MCF 10A (cell line): ENCODE measurements at regions not wholly inside any gene's neighbourhood (a gene's known extent, or its start where the extent isn't known, plus 50 kb on each side); places are given as distances from the start of the nearest gene placed in this dataset.

Experiments used
- BruUV-seq: library from RNA; stranded (reverse); fragments of 400-500 nt; replicated peaks from 2 replicates; lab custom pipeline; 2021; lab: Mats Ljungman, UMichigan
- CTCF ChIA-PET: fragments of 300-600 bp; sonication (Branson Sonifier 250); formaldehyde crosslinking; extraction: SDS; loops from one replicate; lab custom pipeline; 2021; ENCODE audit warnings: antibody characterized with exemption, inconsistent platforms; lab: Yijun Ruan, JAX
- POLR2A ChIA-PET: fragments of 300-600, 350-650 bp; sonication (Branson Sonifier 250); formaldehyde crosslinking; extraction: SDS; loops from one replicate; lab custom pipeline; 2020; ENCODE audit warnings: antibody characterized with exemption, inconsistent platforms; lab: Yijun Ruan, JAX
- DNase-seq: peaks from one replicate; pipeline ENCODE4 v3.0.0-alpha.2; 2018; ENCODE audit not compliant: unreplicated experiment
- H3K27ac Mint-ChIP-seq: one replicate; pipeline ENCODE4 v1.8.0; 2022; ENCODE audit warnings: mild to moderate bottlenecking, low read depth, mixed read lengths; ENCODE audit not compliant: unreplicated experiment
- H3K27me3 Mint-ChIP-seq: one replicate; pipeline ENCODE4 v1.8.0; 2022; ENCODE audit warnings: mixed read lengths; ENCODE audit not compliant: insufficient read depth, unreplicated experiment
- H3K36me3 Mint-ChIP-seq: one replicate; pipeline ENCODE4 v1.8.0; 2022; ENCODE audit warnings: mild to moderate bottlenecking, moderate library complexity, mixed read lengths; ENCODE audit not compliant: insufficient read depth, unreplicated experiment
- H3K4me1 Mint-ChIP-seq: one replicate; pipeline ENCODE4 v1.8.0; 2022; ENCODE audit warnings: mixed read lengths; ENCODE audit not compliant: insufficient read depth, unreplicated experiment
- H3K4me3 Mint-ChIP-seq: one replicate; pipeline ENCODE4 v1.8.0; 2022; ENCODE audit warnings: mild to moderate bottlenecking, moderate library complexity, mixed read lengths; ENCODE audit not compliant: unreplicated experiment
- H3K9me3 Mint-ChIP-seq: one replicate; pipeline ENCODE4 v1.8.0; 2022; ENCODE audit warnings: mixed read lengths; ENCODE audit not compliant: unreplicated experiment
- CTCF ChIP-seq: fragments of 200-600 bp; IDR thresholded peaks from one replicate; pipeline ENCODE4 v1.8.0; 2022; ENCODE audit warnings: antibody characterized with exemption, mild to moderate bottlenecking; ENCODE audit not compliant: unreplicated experiment
- intact Hi-C: fragments of 100-400 bp; cut with micrococcal nuclease; formaldehyde crosslinking; loops from 2 replicates; pipeline ENCODE4 v1.14.1; 2022

GRCh38 chr5:125293223-125293622 is 546.8 kb upstream of the ZNF608 start:
- POLR2A ChIA-PET = interaction anchor here (0.8 to 1.2 kb wide), 2 partner anchors 8 to 278 kb away, joined by 3 read pairs; no protein-coding TSS in a partner anchor
- intact Hi-C loops = no loop called here
- peaks cover 17% of the 10 kb centered on the region for H3K4me1 Mint-ChIP-seq

GRCh38 chr5:125293726-125294125 is 547.3 kb upstream of the ZNF608 start:
- intact Hi-C loops = no loop called here
- Mint-ChIP-seq H3K27me3 (no peaks in the 10 kb centered on the region), H3K4me3 (no peak overlapping the region), H3K4me1 (peaks cover 22% of the 10 kb centered on the region), H3K36me3 (no peaks in the 10 kb centered on the region), H3K27ac (no peak overlapping the region), H3K9me3 (no peaks in the 10 kb centered on the region)
- TF ChIP-seq CTCF = no peak
- CTCF ChIA-PET = interaction anchor here (0.7 to 1.7 kb wide), 2 partner anchors 13 to 70 kb away, joined by 3 read pairs; no protein-coding TSS in a partner anchor
- POLR2A ChIA-PET = interaction anchor here (0.7 to 1.2 kb wide), 2 partner anchors 16 to 119 kb away, joined by 3 read pairs; no protein-coding TSS in a partner anchor
- BruUV-seq = no TSS peak
- no peak for DNase-seq

More at GRCh38 chr5:125293223-125293622, 546.8 kb upstream of the ZNF608 start:
- Mint-ChIP-seq H3K27ac (no peak overlapping the region), H3K4me3 (no peak overlapping the region), H3K27me3 (no peaks in the 10 kb centered on the region), H3K9me3 (no peaks in the 10 kb centered on the region), H3K36me3 (no peaks in the 10 kb centered on the region)
- TF ChIP-seq CTCF = no peak
- BruUV-seq = no TSS peak
- no peak for DNase-seq
- CTCF ChIA-PET = interaction anchor here (1.0 to 1.7 kb wide), 2 partner anchors 12 to 18 kb away, joined by 3 to 6 read pairs; no protein-coding TSS in a partner anchor

GRCh38 chr5:125294844-125295243 is 548.4 kb upstream of the ZNF608 start:
- intact Hi-C loops = no loop called here
- no TSS peak for BruUV-seq
- no peak for TF ChIP-seq CTCF
- Mint-ChIP-seq H3K27ac (no peak overlapping the region), H3K4me1 (peaks cover 24% of the 10 kb centered on the region), H3K27me3 (no peaks in the 10 kb centered on the region), H3K4me3 (no peak overlapping the region), H3K9me3 (no peaks in the 10 kb centered on the region), H3K36me3 (no peaks in the 10 kb centered on the region)
- DNase-seq = no peak
- CTCF ChIA-PET = interaction anchor here (1.6 to 1.7 kb wide), 2 partner anchors 8 to 14 kb away, joined by 3 to 5 read pairs; no protein-coding TSS in a partner anchor
- POLR2A ChIA-PET = interaction anchor here (0.9 to 1.6 kb wide), 3 partner anchors 15 to 115 kb away, joined by 3 to 7 read pairs (median 3); no protein-coding TSS in a partner anchor

- ChIA-PET CTCF (interaction anchor here (0.7 to 1.6 kb wide), 3 partner anchors 8 to 553 kb away, joined by 3 to 5 read pairs (median 5); no protein-coding TSS in a partner anchor), POLR2A (interaction anchor here (0.9 to 1.6 kb wide), 3 partner anchors 8 to 114 kb away, joined by 3 to 7 read pairs (median 5); no protein-coding TSS in a partner anchor)
- Mint-ChIP-seq H3K4me1 (peaks cover 24% of the 10 kb centered on the region), H3K4me3 (no peak overlapping the region), H3K9me3 (no peaks in the 10 kb centered on the region), H3K27me3 (no peaks in the 10 kb centered on the region), H3K27ac (no peak overlapping the region), H3K36me3 (no peaks in the 10 kb centered on the region)
- BruUV-seq = no TSS peak
- peak; percentile 64 for DNase-seq
- intact Hi-C loops = no loop called here
- no peak for TF ChIP-seq CTCF
These were observed 549.0 kb upstream of the ZNF608 start for GRCh38 chr5:125295405-125295872.
